ENCODE measurements at regions not wholly inside any gene's neighbourhood (a gene's known extent, or its start where the extent isn't known, plus 50 kb on each side); places are given as distances from the start of the nearest gene placed in this dataset.

DNA sequence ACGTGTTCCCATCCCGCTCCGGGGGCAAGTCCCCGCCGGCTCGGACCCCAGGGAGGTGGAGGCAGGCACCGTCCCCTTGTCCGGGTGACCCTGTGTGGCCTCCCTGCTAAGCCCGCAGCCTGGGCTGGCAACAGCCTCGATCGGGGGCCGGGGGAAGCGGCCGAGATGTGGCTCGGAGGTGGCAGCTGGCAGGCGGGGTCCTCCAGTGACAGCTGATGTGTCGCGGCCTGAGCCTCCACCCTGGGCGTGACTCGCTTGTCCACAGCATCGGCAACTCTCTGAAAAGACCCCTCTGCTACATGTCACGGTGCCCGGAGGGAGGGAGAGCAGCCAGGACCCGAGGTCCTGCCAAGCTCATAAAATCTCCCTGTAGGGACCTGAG, 124.8 kb upstream of the IRX4 start:
- TF ChIP-seq, protein P1, sequence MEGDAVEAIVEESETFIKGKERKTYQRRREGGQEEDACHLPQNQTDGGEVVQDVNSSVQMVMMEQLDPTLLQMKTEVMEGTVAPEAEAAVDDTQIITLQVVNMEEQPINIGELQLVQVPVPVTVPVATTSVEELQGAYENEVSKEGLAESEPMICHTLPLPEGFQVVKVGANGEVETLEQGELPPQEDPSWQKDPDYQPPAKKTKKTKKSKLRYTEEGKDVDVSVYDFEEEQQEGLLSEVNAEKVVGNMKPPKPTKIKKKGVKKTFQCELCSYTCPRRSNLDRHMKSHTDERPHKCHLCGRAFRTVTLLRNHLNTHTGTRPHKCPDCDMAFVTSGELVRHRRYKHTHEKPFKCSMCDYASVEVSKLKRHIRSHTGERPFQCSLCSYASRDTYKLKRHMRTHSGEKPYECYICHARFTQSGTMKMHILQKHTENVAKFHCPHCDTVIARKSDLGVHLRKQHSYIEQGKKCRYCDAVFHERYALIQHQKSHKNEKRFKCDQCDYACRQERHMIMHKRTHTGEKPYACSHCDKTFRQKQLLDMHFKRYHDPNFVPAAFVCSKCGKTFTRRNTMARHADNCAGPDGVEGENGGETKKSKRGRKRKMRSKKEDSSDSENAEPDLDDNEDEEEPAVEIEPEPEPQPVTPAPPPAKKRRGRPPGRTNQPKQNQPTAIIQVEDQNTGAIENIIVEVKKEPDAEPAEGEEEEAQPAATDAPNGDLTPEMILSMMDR (IDR thresholded peaks at IDR 0.05): no peak
- TF ChIP-seq EZH2 (IDR thresholded peaks at IDR 0.05) (no peak), EZH2phosphoT487 (IDR thresholded peaks at IDR 0.05) (no peak)

Measured in neural progenitor cell (in vitro differentiated cells).